Retina (tissue), 1 donor: ENCODE measurements at regions not wholly inside any gene's neighbourhood (a gene's known extent, or its start where the extent isn't known, plus 50 kb on each side); places are given as distances from the start of the nearest gene placed in this dataset.
"Not testable (repeated sequence)": the region's sequence is repeated elsewhere in the genome, so short reads cannot be mapped to it uniquely, and the experiment has no call there.

Source experiments
- DNase-seq: peaks from one replicate; pipeline ENCODE4 v3.0.0-alpha.2; 2016

DNA sequence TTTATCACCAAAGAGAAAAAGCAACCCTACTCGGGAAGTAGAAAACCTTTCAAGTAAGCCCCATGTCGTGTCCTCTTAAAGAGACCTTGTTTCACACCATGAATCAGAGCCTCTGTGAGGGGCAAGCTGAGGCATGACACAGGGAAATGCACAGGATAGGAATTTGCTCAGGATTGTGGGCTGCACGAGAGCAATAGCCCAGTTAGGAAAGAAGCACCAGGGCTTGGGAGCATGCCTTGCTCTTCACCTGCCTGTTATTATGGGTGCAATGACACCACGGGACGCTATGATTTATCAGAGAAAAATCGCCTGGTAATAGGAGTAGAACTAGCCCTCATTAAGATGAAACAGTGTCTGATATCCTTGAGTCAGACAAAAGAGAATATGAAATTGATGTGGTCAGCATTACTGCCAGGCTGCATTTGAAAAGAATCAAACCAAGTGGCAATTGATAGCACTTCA lies 562.9 kb upstream of the NRP1 start:
- DNase-seq, result no peak

DNA sequence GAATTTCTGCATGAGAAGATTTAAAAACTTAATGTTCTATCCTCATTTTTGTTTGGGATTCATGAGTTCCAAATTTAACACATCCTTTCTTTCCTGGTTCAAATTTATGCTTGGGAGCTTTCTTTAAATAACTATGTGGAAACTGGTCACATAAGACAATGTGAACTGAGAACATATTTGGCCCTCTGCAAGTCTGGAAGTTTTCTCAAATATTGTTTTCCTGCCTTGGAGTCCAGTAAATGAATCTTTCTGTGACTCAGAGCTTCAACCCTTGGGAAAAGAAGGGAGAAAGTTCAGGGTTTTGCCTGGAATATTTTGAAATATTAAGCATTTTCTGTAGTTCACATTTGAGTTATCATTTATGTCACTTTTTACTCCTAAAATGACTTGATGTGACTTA lies 559.0 kb upstream of the NRP1 start:
- no peak for DNase-seq

DNA sequence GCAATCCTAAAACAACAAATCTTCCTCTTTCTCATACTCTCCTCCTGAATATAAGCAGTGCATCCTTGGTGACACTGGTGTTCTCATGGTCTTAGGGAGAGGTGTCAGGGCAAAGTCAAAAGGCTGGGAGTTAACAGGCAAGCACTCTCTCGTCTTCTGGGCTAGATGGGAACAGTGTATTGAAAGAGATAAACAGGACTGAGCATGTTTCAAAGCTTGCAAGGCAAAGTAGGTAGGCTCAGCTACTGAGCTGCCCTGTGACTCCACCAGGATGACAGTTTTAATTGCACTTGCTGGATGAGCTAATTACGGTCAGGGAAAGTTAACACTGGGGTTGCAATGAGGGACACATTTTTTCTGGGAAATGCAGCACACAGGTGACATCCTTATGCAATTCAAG lies 554.9 kb upstream of the NRP1 start:
- DNase-seq, result no peak

DNA sequence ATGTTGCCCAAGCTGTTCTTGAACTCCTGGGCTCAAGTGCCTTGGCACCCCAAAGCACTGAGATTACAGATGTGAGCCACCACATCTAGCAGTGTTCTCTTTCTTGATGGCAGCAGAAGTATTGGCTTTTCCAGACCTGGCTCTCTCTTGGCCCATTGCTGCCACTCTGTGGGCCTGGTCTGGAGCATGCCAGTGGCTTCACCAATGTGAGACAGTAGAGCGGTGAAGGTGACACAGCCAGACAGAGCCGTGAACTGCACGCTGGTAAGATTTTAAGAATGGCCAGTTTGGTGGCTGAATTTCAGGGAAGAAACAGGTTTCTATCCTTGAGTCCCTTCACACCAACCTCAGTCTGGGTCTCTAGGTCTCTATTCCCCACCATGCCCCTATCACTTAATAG lies 552.7 kb upstream of the NRP1 start:
- no peak for DNase-seq

DNA sequence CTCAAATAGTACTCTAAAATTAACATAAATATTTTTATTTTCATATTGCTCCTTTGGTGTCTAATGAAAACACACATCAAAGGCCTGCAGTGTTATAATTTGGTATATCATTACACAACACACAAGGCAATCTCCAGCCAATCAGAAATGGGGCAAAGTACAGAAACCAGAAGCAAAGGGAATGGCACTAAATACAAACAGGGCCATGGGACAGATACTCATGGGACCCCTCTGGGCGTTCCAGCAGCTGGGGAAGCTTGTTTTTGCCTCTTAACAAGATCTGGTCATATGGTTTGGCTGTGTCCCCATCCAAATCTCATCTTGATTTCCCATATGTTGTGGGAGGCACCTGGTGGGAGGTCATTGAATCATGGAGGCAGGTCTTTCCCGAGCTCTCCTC lies 551.8 kb upstream of the NRP1 start:
- no peak for DNase-seq

DNA sequence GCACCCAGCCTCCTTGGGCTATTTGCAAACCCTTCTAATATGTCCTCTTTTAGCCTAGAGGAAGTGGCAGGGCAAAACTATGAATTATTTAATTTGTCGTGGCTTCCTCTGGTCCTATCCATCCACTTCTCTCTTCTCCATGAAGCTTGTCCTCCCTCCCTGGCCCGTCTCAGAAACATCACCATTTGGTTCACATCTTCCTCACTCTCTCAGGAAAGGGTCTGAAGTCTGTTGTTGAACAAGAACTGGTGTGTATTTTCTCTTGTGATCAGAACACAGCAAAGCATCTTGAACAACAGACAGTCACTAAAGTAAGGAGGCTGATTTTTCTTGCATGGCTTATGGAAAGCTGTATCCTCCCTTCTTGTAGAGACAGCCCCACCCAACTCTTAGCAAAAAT lies 550.1 kb upstream of the NRP1 start:
- no peak for DNase-seq

DNA sequence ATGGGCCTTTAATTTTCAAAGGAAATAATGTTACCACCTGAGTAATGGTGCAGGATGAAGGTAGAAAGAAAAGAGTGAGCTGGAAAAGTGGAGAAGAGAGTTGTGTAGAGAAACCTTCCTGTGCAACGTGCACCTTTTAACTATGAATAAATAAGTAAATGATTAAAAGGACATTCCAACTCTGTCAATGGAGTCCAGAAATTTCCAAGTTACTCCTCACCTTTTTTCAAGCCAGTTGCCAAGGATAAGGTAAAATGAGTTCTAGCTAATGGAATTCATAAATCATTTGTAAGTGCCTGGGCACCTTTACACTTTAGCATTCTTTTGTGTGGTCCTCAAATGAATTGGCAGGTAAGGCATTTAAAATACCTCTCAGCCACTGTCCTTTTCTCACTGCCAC lies 549.4 kb upstream of the NRP1 start:
- no peak for DNase-seq

DNA sequence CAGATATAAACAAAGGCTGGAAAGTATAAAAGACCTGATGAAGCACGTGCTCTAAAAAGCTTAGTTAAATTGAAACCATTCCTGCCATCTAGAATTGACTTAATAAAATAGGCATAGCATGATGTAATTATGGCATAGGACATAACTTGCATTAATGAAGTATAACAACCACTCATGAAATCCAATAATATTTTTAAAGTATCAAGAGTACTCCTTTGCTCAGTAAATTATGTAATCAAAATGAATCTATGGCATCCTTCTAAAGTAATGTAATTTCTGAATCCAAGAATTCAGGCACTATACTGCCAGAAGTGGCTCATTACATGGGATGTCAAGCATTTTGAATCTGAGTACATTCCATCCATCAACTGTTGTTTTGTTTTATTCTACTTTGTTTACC lies 548.5 kb upstream of the NRP1 start:
- DNase-seq, result no peak

DNA sequence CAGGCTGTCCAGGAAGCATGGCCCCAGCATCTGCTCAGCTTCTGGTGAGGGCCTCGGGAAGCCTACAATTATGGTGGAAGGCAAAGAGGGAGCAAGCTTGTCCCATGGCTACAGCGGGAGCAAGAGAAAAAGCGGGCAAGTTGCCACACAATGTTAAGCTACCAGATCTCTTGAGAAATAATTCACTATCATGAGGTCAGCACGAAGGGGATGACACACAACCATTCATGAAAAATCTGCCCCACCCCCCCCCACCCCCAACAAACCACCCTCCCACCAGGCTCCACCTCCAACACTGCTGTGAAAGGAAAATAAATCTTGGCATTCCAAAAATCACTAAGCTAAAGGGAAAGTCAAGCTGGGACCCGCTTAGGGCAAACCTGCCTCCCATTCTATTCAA lies 545.8 kb upstream of the NRP1 start:
- no peak for DNase-seq

DNA sequence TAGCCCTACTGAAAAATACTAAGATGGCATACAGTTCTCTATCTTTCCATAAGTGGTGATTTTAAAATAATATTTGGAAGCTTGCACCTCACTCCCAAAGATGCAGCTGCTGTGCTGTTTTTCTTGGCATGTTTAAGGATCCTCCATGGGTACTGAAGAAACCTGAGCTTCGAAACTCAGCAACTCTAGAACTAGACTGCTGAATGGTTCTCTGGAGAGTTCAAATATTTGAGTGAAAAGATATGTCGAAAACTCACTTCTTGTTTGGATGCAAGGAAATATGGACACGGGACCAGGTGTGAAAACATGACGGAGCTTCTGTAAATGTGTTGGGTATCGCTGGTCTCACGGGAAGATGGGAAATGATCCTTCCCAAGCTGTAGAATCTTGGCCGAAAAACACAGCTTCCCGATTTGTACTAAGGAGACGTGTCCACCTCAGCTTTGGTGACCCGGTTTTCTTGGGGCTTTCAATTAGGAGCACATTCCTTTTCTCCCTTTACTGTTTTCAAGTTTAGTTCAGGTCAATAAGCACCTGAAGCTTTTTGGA lies 543.8 kb upstream of the NRP1 start:
- DNase-seq, result no peak

DNA sequence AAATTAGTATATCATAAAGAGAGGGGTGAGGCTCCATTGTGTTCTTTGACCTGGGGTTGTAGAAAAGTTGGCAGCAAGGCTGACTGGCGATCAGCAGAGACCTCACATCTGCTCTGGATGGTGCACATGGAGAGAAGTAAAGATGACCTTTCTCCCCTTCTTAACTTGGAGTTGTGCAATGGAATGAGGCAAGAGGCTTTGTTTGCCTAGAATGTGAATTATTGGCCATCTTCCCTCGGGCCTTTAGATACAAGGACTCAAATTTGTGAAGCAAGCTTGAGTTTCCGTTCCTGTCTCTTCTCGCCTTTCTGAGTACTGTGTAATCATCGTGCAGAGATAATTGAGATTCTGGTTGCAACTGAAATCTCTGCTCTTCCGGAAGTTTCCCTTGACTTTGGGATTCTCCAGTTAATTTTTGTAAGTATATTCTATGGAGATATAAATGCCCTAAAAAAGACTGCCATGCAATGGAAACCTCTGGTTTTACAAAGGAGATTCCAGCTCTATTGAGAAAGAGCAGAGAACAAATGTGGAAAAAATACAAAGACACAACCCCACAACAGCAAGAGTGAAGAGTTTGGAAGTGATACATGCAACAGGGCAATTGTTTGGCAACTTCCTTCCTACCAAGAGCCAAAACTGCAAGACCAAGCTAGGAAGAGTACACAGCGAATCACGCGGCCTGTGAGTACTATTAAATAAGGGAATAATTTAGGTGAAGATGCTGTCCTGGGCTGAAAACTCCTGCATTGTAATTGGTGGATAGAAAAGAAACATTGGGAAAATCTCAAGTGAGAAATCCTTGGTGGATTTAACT lies 542.3 kb upstream of the NRP1 start:
- DNase-seq, result peak; percentile 19

DNA sequence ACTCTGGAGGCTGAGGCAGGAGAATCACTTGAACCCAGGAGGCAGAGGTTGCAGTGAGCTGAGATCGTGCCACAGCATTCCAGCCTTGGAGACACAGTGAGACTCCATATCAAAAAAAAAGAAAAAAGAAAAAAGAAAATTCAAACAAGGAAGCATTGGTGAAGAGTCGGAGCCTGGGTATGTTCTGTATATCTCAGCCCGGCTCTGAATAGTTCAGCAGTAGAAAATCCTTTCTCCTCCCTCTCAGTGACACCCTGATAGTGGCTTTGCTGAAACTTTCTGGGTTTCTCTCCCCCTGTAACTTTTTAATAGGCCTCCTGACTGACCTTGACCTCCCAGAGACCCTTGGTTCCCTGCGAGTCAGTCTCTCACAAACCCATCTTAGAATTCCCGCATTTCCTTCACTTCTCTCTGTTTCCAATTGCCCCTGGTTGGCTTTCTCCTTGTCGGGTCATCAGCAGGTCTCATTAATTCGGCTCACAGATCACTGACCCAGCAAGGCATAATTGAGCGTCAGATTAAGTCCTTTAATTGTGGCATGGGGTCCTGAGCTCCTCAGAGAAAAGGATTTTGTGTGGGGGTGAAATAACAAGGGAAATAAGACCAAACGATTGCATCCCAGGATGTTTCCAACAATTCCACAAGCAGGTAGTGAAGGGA lies 541.6 kb upstream of the NRP1 start:
- DNase-seq, result peak; percentile 36

DNA sequence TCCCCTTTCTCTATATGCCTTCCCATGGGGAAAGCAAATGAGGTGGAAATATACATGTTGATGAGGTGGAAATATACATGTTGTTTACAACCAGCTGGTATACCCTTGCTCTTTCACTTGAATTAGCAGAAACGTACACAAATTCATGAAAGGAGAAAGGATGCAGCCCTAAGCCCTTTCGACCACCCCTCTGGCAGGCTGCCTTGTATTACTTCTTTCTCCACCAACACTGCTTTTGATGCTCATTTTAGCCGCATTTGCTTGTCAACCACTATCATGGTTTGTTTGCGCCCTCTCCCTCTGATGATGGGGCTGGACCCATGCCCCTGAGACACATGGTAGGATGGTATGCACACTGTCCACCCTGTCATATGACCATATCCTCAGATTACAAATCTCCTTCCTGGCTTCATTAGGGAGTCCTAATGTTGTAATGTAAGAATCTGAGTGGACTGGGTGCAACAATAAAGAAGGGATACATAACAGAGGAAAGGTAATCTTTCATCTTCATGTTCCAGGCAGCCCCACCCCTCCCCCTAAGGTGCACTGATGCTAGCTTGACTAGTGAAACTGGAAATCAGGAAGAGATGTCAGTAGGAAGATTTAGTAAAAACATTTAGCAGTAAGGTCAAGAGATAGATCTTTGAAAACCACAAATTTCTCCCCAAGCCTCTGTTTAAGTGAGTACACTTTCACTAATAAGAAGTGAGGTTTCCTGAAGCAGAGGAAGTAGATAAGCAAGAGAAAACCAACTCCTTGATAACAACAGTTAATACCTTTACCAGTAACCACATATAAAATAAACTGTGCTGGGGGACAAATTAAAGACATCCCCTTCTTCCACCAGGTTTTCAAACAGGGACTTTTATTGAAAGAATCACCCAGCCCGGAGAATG lies 536.8 kb upstream of the NRP1 start:
- DNase-seq, result no peak

DNA sequence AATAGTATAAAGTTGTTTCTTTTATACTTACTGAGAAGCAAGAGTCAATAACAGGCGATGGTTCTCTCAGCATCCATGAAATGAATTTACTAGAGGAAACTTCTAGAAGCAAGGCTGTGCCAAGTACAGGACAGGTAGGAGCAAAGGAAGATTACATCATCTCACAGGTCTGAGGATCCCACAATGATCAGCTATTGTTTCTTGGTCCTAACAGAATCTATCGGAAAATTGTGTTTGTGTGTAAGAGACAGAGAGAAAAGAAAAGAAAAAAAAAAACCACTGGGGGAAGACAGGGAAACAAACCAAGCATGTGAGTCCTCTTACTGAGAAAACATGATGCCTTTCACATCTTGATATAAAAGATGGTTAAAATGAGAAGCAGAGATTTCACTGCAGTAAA lies 535.0 kb upstream of the NRP1 start:
- no peak for DNase-seq

DNA sequence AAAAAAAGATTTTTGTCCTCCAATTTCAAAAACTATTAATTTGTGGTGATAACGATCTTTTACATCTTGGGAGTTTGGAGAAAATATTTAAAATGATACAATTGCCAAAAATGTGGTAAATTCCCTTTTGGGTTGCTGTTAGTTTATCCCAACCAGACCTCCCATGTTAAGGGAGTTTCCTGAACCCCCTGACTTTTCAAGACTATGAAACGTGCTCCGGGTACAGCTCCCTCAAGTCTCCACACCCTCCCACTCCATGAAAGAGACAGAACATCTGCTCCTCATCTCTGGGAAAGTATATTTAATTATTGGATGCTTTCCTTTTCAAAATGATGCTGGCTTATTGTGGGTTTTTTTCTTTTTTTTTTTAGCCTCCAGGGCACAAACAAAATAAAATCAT lies 534.6 kb upstream of the NRP1 start:
- DNase-seq, result no peak

DNA sequence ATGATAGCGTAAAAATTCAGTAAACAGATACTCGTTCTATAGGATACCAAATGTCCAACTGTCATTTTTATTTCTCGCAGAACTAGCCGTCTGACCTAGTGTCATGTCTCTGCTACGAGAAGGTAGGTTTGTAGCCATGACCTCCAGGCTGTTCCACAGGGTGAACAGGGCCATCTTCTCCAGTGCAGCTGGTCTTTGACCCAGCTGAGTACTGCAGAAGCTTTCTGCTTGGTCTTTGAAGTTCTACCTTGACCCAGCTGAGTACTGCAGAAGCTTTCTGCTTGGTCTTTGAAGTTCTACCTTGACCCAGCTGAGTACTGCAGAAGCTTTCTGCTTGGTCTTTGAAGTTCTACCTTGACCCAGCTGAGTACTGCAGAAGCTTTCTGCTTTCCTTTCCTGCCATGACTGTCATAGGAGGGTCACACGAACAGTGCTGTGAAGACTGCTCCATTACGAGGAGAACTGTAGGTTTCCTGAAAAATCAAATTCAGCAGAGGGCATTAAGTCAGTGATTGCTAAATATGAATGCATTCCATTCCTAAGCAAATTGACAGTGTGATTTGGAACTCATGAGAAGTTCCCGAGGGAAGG lies 532.8 kb upstream of the NRP1 start:
- DNase-seq, result not testable (repeated sequence)

DNA sequence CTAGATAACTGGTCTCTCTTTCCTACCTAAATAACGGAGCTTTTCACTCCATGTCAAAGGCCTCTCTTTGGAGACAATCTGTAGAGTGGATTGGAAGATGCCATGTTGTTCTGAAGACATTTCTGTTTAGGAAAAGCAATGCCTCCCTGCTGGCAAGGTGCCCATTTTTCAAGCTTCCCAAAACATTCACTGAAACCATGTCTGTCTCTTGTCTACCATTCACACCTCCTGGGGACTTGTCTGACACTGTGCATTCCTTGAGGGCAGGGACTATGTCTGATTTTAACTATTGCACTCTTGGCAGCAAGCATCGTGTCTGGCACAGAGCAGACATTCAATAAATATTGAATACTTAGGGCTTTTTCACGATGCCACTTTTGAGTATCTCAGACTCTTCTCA lies 528.9 kb upstream of the NRP1 start:
- DNase-seq, result no peak

DNA sequence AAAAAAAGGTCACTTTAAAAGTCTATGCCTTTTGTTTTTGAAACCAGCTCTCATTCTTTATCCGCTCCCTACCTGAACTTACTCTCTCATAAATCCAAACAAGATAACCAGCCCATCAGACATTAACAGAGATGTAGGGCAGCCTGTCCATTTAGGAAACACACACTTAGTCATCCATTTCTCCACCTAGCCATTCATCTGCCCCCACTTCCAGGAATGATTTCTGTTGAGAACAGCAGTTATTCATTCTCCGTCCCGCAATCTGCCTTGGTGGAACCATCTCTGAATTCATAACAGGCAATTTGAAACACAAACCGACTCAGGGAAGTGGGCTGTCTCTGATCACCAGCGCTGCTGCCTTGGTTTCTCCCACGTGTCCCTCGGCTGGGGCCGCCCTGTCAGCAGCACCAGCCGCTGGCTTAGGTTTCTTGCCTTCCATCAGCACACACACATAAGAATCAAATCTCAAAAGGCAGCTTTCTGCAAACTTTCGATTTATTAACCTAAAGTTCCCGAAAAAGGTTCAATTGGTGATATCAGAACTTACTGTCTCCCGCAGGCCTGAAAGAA lies 528.2 kb upstream of the NRP1 start:
- no peak for DNase-seq

DNA sequence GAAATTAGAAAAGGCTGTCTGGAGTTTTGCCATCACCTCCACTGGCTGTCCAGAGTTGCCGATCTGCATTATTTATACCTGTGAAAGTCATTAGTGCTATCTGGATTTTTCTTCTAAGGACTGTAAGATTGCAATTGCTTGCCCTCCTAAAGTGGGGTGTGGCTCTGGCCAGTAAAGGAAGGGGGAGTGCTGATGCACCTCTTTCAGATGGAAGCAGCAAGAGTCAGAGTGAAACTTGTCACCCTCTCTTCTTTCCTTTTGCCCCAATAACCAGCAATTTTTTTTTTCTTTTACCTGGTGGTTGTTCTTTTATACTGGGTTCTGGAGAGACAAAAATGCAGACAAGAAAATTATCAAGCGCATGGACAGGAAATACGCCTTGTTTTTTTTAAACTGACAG lies 527.4 kb upstream of the NRP1 start:
- DNase-seq, result no peak

DNA sequence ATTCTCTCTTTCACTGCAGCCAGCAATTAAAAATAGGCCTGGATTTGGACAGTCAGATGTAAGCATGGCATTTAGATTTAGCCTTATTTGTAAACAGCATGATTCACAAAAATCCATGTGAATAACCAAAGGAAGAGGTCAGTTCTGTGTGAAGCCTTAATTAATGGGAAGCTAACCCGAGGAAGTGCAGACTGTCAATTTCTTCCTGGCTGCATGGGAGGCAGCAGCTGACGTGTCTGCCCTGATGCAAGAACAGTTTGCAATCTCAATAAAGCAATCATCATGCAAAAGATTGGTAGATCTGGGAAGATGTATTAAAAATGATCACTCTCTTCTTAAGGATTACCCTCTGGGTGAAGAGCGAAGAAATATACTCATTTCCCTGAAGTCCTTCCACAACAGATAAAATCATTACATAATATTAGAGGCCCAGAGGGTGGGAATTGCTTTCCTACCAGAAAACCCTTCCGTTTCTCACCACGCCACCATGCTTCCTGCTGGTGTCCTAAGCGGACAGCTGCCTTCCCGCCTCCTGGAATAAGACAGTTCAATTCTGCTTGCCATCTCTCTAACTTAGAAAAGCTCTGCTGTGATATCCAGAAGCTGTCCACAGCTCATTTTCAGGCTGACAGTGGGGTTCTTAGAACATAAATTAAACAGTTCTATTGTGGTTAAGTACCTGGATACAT lies 526.7 kb upstream of the NRP1 start:
- no peak for DNase-seq

DNA sequence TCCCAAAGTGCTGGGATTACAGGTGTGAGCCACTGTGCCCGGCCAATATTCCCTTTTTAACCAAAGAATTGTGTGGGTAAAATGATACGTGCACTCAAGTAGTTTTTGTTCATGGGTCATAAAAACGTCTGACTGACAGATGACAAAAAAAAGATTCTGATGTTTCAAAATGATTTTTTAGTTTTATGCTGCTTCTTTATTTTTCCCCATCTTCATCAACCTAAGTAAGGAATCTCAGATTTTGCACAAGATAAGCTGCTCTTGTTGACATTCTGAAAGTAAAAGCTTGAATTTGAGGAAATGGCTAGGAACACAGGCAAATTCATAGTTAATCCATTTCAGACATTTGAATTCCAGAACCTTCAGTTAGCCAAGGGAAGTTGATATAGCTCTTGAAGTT lies 526.1 kb upstream of the NRP1 start:
- no peak for DNase-seq
